Activated T-helper 2 cell treated with anti-CD3 and anti-CD28 coated beads, Interferon-gamma antibody, Interleukin-2, Interleukin-4, amounts not matched to agents 10 μg/mL and 5 μg/mL and 100 μg/mL, durations not matched to agents 14 hours and 24 hours and 36 hours (primary cell): ENCODE measurements at regions not wholly inside any gene's neighbourhood (a gene's known extent, or its start where the extent isn't known, plus 50 kb on each side); places are given as distances from the start of the nearest gene placed in this dataset.
"Not testable (repeated sequence)": the region's sequence is repeated elsewhere in the genome, so short reads cannot be mapped to it uniquely, and the experiment has no call there.

Experiments
- DNase-seq: peaks from one replicate; pipeline ENCODE4 v3.0.0; 2021; ENCODE audit warnings: low spot score
- H3K27ac Mint-ChIP-seq: one replicate; pipeline ENCODE4 v1.8.0; 2021; ENCODE audit warnings: mixed read lengths
- H3K27me3 Mint-ChIP-seq: one replicate; pipeline ENCODE4 v1.8.0; 2021; ENCODE audit warnings: low read depth, mixed read lengths
- H3K36me3 Mint-ChIP-seq: one replicate; pipeline ENCODE4 v1.8.0; 2021; ENCODE audit warnings: low read depth, mixed read lengths
- H3K4me1 Mint-ChIP-seq: one replicate; pipeline ENCODE4 v1.8.0; 2021; ENCODE audit warnings: low read depth, mixed read lengths
- H3K4me3 Mint-ChIP-seq: one replicate; pipeline ENCODE4 v1.8.0; 2021; ENCODE audit warnings: low read depth, mild to moderate bottlenecking, moderate library complexity, mixed read lengths
- H3K9me3 Mint-ChIP-seq: one replicate; pipeline ENCODE4 v1.8.0; 2021; ENCODE audit warnings: mixed read lengths
- intact Hi-C: fragments of 100-400 bp; cut with micrococcal nuclease; formaldehyde crosslinking; loops from one replicate; pipeline ENCODE4 v1.15.1; 2023

DNA sequence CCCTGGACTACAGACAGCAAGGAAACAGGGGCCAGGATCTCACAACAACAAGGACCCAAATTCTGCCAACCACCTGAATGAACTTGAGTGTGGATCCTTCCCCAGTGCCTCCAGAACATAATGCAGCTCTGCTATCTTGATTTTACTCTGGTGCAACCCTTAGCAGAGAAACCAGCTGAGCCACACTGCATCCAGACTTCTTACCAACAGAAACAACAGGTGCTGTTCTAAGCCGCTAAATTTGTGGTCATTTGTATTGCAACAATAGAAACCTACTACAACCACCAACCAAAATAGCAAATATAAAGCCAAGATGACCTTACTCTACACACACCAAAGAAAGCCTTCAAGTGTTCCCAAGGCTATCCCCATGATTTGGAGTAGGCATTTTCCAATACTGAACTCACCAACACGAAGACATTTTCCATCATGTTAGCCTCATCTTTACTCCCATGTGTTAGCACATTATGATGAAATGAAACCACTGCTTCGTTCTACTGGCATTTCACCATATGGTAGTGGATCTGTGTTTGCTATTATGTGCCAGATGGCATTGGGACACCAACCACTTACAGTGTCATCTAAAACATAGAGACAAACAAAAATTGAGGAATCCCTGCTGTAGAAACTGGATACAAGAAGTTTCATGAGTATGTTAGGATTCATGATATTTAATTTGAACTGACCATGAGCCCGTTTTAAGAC lies 249.8 kb upstream of the ID4 start:
- H3K4me1 Mint-ChIP-seq: no peaks in the 10 kb centered on the region
- H3K4me3 Mint-ChIP-seq: no peak overlapping the region
- H3K9me3 Mint-ChIP-seq: peaks cover 9% of the 10 kb centered on the region
- no peaks in the 10 kb centered on the region for H3K36me3 Mint-ChIP-seq
- intact Hi-C loops: no loop called here
- H3K27me3 Mint-ChIP-seq: no peaks in the 10 kb centered on the region
- no peak overlapping the region for H3K27ac Mint-ChIP-seq
- no peak for DNase-seq

DNA sequence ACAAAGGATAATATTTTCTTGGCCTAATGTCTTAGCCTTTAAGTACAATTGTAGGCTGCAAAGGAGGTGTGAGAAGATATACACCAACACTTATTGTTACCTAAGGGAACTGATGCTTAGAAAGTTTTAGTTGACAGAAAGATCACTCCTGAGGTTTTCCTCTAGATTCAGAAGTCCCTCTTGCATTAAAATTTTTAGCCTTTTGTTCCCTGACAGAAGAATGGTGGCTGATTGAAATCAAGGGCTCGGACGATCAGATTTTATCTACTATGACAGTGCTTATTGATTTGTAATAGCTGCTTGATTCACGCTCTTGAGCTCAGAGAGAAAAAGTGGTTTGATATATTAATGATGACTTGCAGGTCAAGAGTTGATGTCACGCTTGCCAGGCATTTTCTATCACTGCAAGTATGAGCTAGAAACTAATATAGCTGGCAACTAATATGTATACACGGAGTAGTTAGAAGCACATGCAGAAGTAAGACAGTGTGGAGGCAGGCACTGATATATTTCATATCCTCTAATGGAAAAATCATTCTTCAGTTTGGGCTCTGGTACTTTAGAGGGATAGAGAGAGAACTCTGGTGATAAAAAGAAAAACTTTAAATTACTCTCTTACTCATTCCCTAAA lies 246.6 kb upstream of the ID4 start:
- no peak overlapping the region for H3K27ac Mint-ChIP-seq
- H3K36me3 Mint-ChIP-seq: no peaks in the 10 kb centered on the region
- no peak overlapping the region for H3K4me3 Mint-ChIP-seq
- H3K27me3 Mint-ChIP-seq: no peaks in the 10 kb centered on the region
- intact Hi-C loops: no loop called here
- no peak for DNase-seq
- H3K4me1 Mint-ChIP-seq: no peaks in the 10 kb centered on the region
- no peaks in the 10 kb centered on the region for H3K9me3 Mint-ChIP-seq

DNA sequence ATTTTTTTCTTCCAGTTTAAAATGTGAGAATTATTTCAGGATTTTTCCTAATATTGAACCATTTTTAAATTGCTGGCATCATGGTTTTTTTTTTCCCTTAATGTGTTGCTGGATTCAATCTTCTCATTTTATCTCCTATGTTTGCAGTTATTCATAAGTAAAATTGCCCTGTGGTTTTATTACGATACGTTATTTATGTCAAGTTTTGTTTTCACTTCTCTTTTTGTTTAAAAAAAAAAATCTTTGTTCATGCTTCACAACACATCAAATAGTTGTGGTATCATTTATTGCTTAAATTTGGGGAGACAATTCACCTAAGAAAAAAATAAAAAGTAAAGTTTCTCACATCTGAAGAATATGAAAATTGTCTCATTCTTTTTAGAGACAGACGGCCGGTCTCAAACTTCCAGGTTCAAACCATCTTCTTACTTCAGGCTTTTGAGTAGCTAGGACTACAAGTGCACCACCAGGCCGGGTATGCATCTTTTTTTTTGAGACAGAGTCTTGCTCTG lies 239.3 kb upstream of the ID4 start:
- H3K4me3 Mint-ChIP-seq: no peak overlapping the region

GRCh38 chr6:19599796-19600464 lies 237.2 kb upstream of the ID4 start:
- no peaks in the 10 kb centered on the region for H3K27me3 Mint-ChIP-seq
- DNase-seq: no peak
- no peaks in the 10 kb centered on the region for H3K36me3 Mint-ChIP-seq
- intact Hi-C loops: no loop called here
- no peaks in the 10 kb centered on the region for H3K4me1 Mint-ChIP-seq
- H3K9me3 Mint-ChIP-seq: peaks cover 4% of the 10 kb centered on the region
- no peak overlapping the region for H3K27ac Mint-ChIP-seq
- H3K4me3 Mint-ChIP-seq: no peak overlapping the region

More for the DNA sequence above, 239.3 kb upstream of the ID4 start:
- Mint-ChIP-seq H3K36me3 (no peaks in the 10 kb centered on the region), H3K4me1 (no peaks in the 10 kb centered on the region), H3K27ac (no peak overlapping the region), H3K27me3 (no peaks in the 10 kb centered on the region), H3K9me3 (peaks cover 4% of the 10 kb centered on the region)
- DNase-seq: no peak
- intact Hi-C loops: no loop called here

- Mint-ChIP-seq H3K9me3 (peaks cover 10% of the 10 kb centered on the region), H3K27me3 (no peaks in the 10 kb centered on the region), H3K4me3 (no peak overlapping the region), H3K36me3 (no peaks in the 10 kb centered on the region), H3K4me1 (no peaks in the 10 kb centered on the region), H3K27ac (no peak overlapping the region)
- no peak for DNase-seq
- intact Hi-C loops: no loop called here
These were observed 234.6 kb upstream of the ID4 start for GRCh38 chr6:19602434-19603013.

- intact Hi-C loops: no loop called here
- H3K4me1 Mint-ChIP-seq: no peaks in the 10 kb centered on the region
- no peaks in the 10 kb centered on the region for H3K27me3 Mint-ChIP-seq
- H3K4me3 Mint-ChIP-seq: no peak overlapping the region
- H3K27ac Mint-ChIP-seq: no peak overlapping the region
- no peak for DNase-seq
- H3K9me3 Mint-ChIP-seq: peaks cover 6% of the 10 kb centered on the region
- H3K36me3 Mint-ChIP-seq: no peaks in the 10 kb centered on the region
These were observed 233.4 kb upstream of the ID4 start for GRCh38 chr6:19603721-19604120.

DNA sequence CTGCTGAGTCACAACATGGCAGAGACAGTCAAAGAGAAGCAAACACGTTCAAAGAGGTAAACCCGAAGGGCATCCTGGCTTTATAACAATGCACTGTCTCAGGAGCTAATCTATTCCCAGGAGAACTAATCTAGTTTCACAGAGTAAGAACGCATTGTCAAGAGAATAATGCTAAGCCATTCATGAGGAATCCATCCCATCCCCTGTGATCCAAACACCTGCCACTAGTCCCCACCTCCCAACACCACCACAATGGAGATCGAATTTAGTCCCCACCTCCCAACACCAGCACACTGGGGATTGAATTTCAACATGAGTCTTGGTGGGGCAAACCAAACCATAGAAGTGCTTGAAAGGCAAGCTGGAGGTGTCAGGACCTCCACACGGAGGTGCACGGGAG lies 231.5 kb upstream of the ID4 start:
- Mint-ChIP-seq H3K9me3 (peaks cover 6% of the 10 kb centered on the region), H3K4me3 (no peak overlapping the region), H3K36me3 (no peaks in the 10 kb centered on the region), H3K27me3 (no peaks in the 10 kb centered on the region), H3K27ac (no peak overlapping the region), H3K4me1 (no peaks in the 10 kb centered on the region)
- DNase-seq: no peak
- intact Hi-C loops: no loop called here

DNA sequence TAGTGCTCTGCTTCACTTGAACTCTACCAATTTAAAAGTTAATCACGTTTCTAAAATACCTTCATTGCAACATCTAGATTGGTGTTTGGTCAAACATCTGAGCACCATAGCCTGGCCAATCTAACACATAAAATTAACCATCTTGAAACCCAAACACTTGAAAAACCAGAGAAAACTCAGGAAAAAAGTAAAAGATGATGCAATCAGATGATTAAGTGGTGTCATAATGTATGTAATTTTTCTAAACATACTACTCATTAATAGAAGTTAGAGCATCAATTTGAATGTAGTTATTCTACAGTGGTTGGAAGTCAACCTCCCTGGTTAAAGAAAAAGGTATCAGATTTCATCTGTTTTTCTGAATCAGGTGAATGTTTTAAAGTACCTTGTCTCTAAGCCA lies 228.6 kb upstream of the ID4 start:
- Mint-ChIP-seq H3K36me3 (no peaks in the 10 kb centered on the region), H3K4me3 (no peak overlapping the region), H3K4me1 (no peaks in the 10 kb centered on the region), H3K27ac (no peak overlapping the region), H3K9me3 (peaks cover 10% of the 10 kb centered on the region), H3K27me3 (no peaks in the 10 kb centered on the region)
- DNase-seq: no peak
- intact Hi-C loops: no loop called here

- H3K4me3 Mint-ChIP-seq: no peak overlapping the region
- H3K36me3 Mint-ChIP-seq: no peaks in the 10 kb centered on the region
- H3K27ac Mint-ChIP-seq: no peak overlapping the region
- intact Hi-C loops: no loop called here
- H3K4me1 Mint-ChIP-seq: no peaks in the 10 kb centered on the region
- H3K27me3 Mint-ChIP-seq: no peaks in the 10 kb centered on the region
- H3K9me3 Mint-ChIP-seq: peaks cover 9% of the 10 kb centered on the region
- no peak for DNase-seq
These were observed 227.1 kb upstream of the ID4 start for GRCh38 chr6:19609972-19610641.

- H3K4me1 Mint-ChIP-seq, H3K27me3 Mint-ChIP-seq, intact Hi-C loops, DNase-seq, H3K4me3 Mint-ChIP-seq, H3K36me3 Mint-ChIP-seq, H3K27ac Mint-ChIP-seq: not testable (repeated sequence)
- H3K9me3 Mint-ChIP-seq: peaks cover 28% of the 10 kb centered on the region
These were observed 224.3 kb upstream of the ID4 start for GRCh38 chr6:19612672-19613466.

GRCh38 chr6:19613678-19614077 lies 223.5 kb upstream of the ID4 start:
- Mint-ChIP-seq H3K27me3 (no peaks in the 10 kb centered on the region), H3K27ac (no peak overlapping the region), H3K9me3 (peaks cover 33% of the 10 kb centered on the region), H3K4me3 (no peak overlapping the region), H3K4me1 (no peaks in the 10 kb centered on the region), H3K36me3 (no peaks in the 10 kb centered on the region)
- intact Hi-C loops: no loop called here
- no peak for DNase-seq

DNA sequence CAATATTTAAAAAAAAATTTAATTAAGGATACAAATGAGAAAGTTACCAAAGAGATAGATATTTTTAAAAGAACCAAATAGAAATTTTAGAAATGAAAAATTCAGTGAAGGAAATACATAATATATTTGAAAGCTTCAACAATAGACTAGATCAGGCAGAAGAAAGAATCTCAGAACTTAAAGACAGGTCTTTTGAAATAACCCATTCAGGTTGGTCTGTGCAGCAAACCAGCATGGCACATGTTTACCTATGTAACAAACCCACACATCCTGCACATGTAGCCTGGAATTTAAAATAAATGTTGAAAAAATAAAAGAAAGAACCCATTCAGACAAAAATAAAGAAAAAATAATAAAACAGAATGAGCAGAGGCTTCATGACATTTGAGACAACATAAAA lies 221.1 kb upstream of the ID4 start:
- intact Hi-C loops: no loop called here
- no peaks in the 10 kb centered on the region for H3K36me3 Mint-ChIP-seq
- no peaks in the 10 kb centered on the region for H3K4me1 Mint-ChIP-seq
- no peaks in the 10 kb centered on the region for H3K27me3 Mint-ChIP-seq
- H3K9me3 Mint-ChIP-seq: peaks cover 48% of the 10 kb centered on the region
- H3K27ac Mint-ChIP-seq: no peak overlapping the region
- no peak overlapping the region for H3K4me3 Mint-ChIP-seq
- no peak for DNase-seq
